Putamen (tissue), 1 donor: ENCODE measurements at regions not wholly inside any gene's neighbourhood (a gene's known extent, or its start where the extent isn't known, plus 50 kb on each side); places are given as distances from the start of the nearest gene placed in this dataset.

Experiments used
- DNase-seq: peaks from one replicate; pipeline ENCODE4 v3.0.0-alpha.2; 2016; ENCODE audit warnings: low spot score

DNA sequence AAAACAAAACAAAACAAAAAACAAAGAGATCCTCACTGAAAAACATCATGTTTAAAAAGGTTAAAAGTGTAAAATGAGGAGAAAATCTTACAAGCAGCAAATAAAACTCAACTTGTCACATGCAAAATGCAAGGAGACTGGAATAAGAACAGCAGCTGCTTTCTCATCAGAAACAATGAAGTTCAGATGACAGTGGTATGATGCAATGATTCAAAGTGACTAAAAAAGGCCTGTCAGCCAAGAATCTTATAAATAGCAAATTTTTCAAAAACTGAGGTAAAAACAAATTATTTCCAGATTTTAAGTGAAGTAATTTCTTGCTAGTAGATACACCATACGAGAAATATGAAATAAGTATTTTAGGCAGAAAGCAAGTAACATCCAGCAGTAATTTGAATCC, 68.6 kb upstream of the EPHA3 start:
- no peak for DNase-seq

DNA sequence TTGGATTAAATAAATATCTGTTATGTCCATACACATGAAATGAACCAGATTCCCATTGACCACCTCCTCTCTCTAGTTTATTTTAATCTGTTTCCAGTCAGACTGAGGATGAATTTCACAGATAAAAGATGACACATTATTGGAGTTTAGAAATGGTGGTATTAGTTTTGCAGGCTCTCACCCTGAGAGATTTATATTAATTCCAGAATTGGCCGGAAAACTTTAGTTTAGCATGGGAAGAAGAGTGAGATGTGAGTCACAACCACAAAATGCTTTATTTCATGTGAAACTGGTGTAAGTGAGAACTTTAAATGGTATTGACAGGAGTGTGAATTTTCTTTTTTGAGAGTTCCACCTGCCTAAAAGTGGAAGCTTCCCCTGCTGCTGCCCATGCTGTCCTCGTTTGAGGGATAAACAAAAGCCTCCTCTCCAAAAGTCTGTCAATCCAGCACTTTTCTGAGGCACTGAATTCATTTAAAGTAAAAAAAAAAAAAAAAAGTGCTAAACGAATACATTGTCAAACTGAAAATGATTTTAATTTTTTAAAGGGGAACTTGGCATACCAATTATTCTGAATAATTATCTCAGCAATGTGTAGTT, 65.1 kb upstream of the EPHA3 start:
- DNase-seq = no peak

DNA sequence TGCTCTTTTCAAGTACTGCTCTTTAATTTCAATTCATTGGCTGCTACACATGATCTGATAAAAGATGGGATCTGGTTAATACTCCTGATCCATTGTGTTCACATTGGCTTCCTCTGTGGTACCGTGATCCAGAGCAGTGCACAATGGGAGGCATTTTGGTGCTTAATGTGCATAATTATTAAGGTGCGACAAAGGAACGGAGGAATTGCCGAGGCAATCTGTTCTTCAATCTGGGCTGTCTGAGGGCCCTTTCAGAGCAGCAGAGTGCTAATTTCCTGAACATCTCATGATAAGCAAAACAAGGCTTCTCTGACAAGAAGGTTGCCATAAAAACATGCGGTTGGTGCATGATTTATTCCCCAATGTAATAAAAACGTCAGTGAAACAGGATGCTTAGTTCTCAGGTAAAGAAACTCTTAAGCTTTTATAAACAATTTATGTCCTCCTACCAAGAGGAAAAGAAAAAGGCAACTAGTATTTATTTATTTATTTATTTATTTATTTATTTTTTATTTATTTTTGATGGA, 64.0 kb upstream of the EPHA3 start:
- DNase-seq = no peak

DNA sequence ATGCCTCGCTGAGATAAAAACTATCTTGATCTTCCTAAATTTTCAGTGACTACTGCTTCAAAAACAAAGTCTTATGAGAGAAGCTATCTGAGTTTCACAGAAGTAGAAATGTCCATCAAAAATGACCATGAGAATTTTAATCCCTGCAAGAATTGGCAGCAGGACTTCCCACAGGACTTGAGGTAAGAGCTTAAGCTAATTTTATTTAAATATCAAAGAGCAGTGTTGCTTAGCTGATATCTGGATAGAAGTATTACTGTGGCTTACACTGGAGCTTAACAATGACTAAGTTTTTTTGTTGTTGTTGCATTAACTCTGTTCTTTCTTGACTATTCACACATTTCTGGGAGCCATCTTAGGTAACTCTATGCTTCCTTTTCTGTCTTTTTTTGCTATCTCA, 60.8 kb upstream of the EPHA3 start:
- no peak for DNase-seq

DNA sequence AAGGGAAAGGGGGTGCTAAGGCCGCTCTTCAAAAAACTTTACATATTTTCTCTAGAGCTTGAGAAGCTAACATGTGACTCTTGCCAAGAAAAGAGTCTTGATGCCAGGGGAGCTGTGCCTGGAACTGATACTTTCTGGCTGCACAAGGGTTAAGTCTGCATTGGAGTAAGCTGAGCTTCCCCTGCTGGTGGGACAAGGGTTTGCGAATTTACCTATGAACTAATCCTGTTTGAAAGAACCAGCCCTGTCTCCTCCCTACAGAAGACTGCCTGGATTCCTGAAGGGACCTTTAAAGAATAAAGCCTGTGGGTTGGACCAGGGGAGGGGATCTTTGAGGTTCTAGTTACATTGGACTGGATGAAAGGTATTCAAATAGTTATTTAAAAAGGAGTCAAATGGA, 58.3 kb upstream of the EPHA3 start:
- DNase-seq = no peak

DNA sequence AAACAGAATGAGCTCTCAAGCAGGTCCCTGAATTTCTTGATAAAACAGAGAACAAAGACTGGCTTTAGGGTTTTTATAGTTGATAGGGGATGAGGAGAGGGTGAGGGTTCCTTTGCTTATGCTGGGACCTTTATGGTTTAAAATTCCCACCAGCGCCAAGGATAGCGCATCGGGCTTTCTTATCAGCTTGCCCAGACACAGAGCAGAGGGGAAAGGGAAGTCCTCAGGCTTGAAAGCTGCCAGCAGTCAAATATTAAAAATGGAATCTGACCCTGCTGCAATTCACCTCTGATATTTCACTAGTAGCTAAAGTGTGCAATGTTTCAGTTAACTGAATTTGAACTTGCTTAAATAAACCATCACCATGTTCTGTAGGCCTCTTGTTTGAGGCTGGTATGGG, 55.0 kb upstream of the EPHA3 start:
- DNase-seq = no peak

DNA sequence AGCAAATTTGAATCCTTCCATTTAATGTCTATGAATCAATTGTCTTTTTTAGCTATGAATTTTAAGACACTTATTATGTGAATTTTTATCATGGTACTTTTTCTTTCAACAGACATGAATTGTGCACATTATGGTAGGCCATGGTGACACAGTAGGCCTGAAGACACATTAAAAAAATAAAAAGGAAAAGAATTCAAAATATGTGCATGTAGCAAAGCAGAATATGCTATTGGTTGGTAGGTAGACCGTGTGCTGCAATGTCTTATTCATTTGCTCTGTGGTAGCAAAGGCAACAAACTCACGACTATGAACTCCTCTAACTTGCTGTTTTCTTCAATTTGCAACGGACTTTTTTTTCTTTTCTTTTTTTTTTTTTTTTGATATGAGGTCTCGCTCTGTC, 50.0 kb upstream of the EPHA3 start:
- no peak for DNase-seq
